ENCODE measurements at regions not wholly inside any gene's neighbourhood (a gene's known extent, or its start where the extent isn't known, plus 50 kb on each side); places are given as distances from the start of the nearest gene placed in this dataset.
"Not testable (repeated sequence)": the region's sequence is repeated elsewhere in the genome, so short reads cannot be mapped to it uniquely, and the experiment has no call there.

GRCh38 chr1:242954945-242955344 lies 300.1 kb downstream of the CEP170 start:
- H3K9me2 ChIP-seq (ENCODE audit: insufficient read depth); H3K4me1 ChIP-seq (ENCODE audit: control insufficient read depth in 1 of 2, insufficient read depth in 2 of 2, low read length in 2 of 2); H3K9ac ChIP-seq (ENCODE audit: low read length); H3K36me3 ChIP-seq (ENCODE audit: control insufficient read depth in 1 of 2, insufficient read depth in 2 of 2, low read length in 2 of 2); H3K27me3 ChIP-seq (ENCODE audit: insufficient read depth, low read length); H3K79me2 ChIP-seq (ENCODE audit: insufficient read depth, low read length); POLR2A ChIA-PET; H4K20me1 ChIP-seq (ENCODE audit: insufficient read depth); H2AFZ ChIP-seq (ENCODE audit: low read depth, low read length, poor library complexity, severe bottlenecking); H3K4me3 ChIP-seq (replicated peaks in 1 of 2; ENCODE audit: low read depth in 1 of 2, low read length in 2 of 2); H3K27ac ChIP-seq (ENCODE audit: low read depth, low read length); H3K9me3 ChIP-seq (ENCODE audit: control insufficient read depth in 1 of 2, insufficient read depth in 1 of 2, low read depth in 1 of 2, low read length in 2 of 2); DNase-seq (ENCODE audit: low read depth, low spot score); H3K4me2 ChIP-seq (ENCODE audit: low read length); ATAC-seq; BruUV-seq (replicated peaks); CTCF ChIA-PET; intact Hi-C loops (cut with micrococcal nuclease); RAD21 ChIA-PET (ENCODE audit: low non-redundant PET in 1 of 2, low total read pairs in 2 of 2, uncharacterized antibody in 2 of 2, unreplicated experiment in 2 of 2): not testable (repeated sequence)

- no peak for ATAC-seq
These were observed 308.9 kb downstream of the CEP170 start for GRCh38 chr1:242946206-242946605.

More at GRCh38 chr1:242946206-242946605, 308.9 kb downstream of the CEP170 start:
- no peaks in the 10 kb centered on the region for H3K9me2 ChIP-seq (ENCODE audit: insufficient read depth)
- H3K4me3 ChIP-seq (replicated peaks in 1 of 2; ENCODE audit: low read depth in 1 of 2, low read length in 2 of 2): no peak overlapping the region
- no TSS peak for BruUV-seq (replicated peaks)
- no peaks in the 10 kb centered on the region for H3K36me3 ChIP-seq (ENCODE audit: control insufficient read depth in 1 of 2, insufficient read depth in 2 of 2, low read length in 2 of 2)
- H3K4me1 ChIP-seq (ENCODE audit: control insufficient read depth in 1 of 2, insufficient read depth in 2 of 2, low read length in 2 of 2): no peaks in the 10 kb centered on the region
- no peak overlapping the region for H3K27ac ChIP-seq (ENCODE audit: low read depth, low read length)
- intact Hi-C loops (cut with micrococcal nuclease): no loop called here
- no peak for TF ChIP-seq ZBTB33 (IDR thresholded peaks at IDR 0.05; ENCODE audit: extremely low read depth, insufficient replicate concordance, low read length)
- TF ChIP-seq CEBPB (IDR thresholded peaks at IDR 0.05; ENCODE audit: low read depth): no peak
- TF ChIP-seq RAD21 (IDR thresholded peaks at IDR 0.05; ENCODE audit: low read depth): no peak
- no peak for TF ChIP-seq CTCF (IDR thresholded peaks at IDR 0.05 in 2 of 3, conservative IDR thresholded peaks at IDR 0.05 in 1 of 3; ENCODE audit: borderline replicate concordance in 1 of 3, insufficient read depth in 1 of 3, low read depth in 2 of 3, low read length in 2 of 3)
- no peak for TF ChIP-seq TCF7L2 (IDR thresholded peaks at IDR 0.05; ENCODE audit: borderline replicate concordance, extremely low read depth, insufficient read depth, insufficient read length)
- TF ChIP-seq SIN3A (IDR thresholded peaks at IDR 0.05; ENCODE audit: low read depth): no peak
- TF ChIP-seq EZH2 (IDR thresholded peaks at IDR 0.05): no peak
- no peak for TF ChIP-seq POLR2AphosphoS5 (IDR thresholded peaks at IDR 0.05; ENCODE audit: low read depth, low read length)
- TF ChIP-seq CBX3 (IDR thresholded peaks at IDR 0.05; ENCODE audit: low read depth): no peak
- no peak for TF ChIP-seq EGR1 (IDR thresholded peaks at IDR 0.05; ENCODE audit: low read depth)
- no peak for TF ChIP-seq REST (IDR thresholded peaks at IDR 0.05; ENCODE audit: low read depth)
- TF ChIP-seq ZFX (IDR thresholded peaks at IDR 0.05): no peak
- TF ChIP-seq SRF (IDR thresholded peaks at IDR 0.05; ENCODE audit: low read depth): no peak
- no peak for TF ChIP-seq POLR2A (IDR thresholded peaks at IDR 0.05; ENCODE audit: borderline replicate concordance, extremely low read depth, insufficient read depth, insufficient read length)
- no peak for TF ChIP-seq JUND (IDR thresholded peaks at IDR 0.05)
- no peak for TF ChIP-seq ZNF274 (IDR thresholded peaks at IDR 0.05; ENCODE audit: low read depth, low read length)
- H2AFZ ChIP-seq (ENCODE audit: low read depth, low read length, poor library complexity, severe bottlenecking): no peak overlapping the region
- no peaks in the 10 kb centered on the region for H3K27me3 ChIP-seq (ENCODE audit: insufficient read depth, low read length)
- RAD21 ChIA-PET (ENCODE audit: low non-redundant PET in 1 of 2, low total read pairs in 2 of 2, uncharacterized antibody in 2 of 2, unreplicated experiment in 2 of 2): no interaction called here
- no peaks in the 10 kb centered on the region for H4K20me1 ChIP-seq (ENCODE audit: insufficient read depth)
- no peak overlapping the region for H3K9ac ChIP-seq (ENCODE audit: low read length)
- H3K9me3 ChIP-seq (ENCODE audit: control insufficient read depth in 1 of 2, insufficient read depth in 1 of 2, low read depth in 1 of 2, low read length in 2 of 2): no peaks in the 10 kb centered on the region
- no peak for DNase-seq (ENCODE audit: low read depth, low spot score)
- no peak overlapping the region for H3K4me2 ChIP-seq (ENCODE audit: low read length)
- POLR2A ChIA-PET: no interaction called here
- CTCF ChIA-PET: no interaction called here
- no peaks in the 10 kb centered on the region for H3K79me2 ChIP-seq (ENCODE audit: insufficient read depth, low read length)
